ENCODE measurements at regions not wholly inside any gene's neighbourhood (a gene's known extent, or its start where the extent isn't known, plus 50 kb on each side); places are given as distances from the start of the nearest gene placed in this dataset.

- no peak for TF ChIP-seq CEBPB (IDR thresholded peaks at IDR 0.05)
- TF ChIP-seq EP300 (IDR thresholded peaks at IDR 0.05; ENCODE audit: borderline replicate concordance), result no peak
- no peak for TF ChIP-seq REST (IDR thresholded peaks at IDR 0.05; ENCODE audit: low read depth)
- TF ChIP-seq TAF1 (IDR thresholded peaks at IDR 0.05; ENCODE audit: low read depth), result no peak
- no peak for TF ChIP-seq EGR1 (IDR thresholded peaks at IDR 0.05)
- TF ChIP-seq ZBTB7A (IDR thresholded peaks at IDR 0.05; ENCODE audit: low read depth), result no peak
- TF ChIP-seq NFIC (IDR thresholded peaks at IDR 0.05), result no peak
Observed at GRCh38 chr20:55135923-55136322, 660.5 kb downstream of the DOK5 start.

GRCh38 chr20:55132523-55132922, 657.1 kb downstream of the DOK5 start:
- TF ChIP-seq EGR1 (IDR thresholded peaks at IDR 0.05) (no peak), TCF12 (IDR thresholded peaks at IDR 0.05; ENCODE audit: low read depth) (no peak), EP300 (IDR thresholded peaks at IDR 0.05; ENCODE audit: borderline replicate concordance) (no peak), MAX (IDR thresholded peaks at IDR 0.05) (no peak), CREB1 (IDR thresholded peaks at IDR 0.05; ENCODE audit: low read depth) (no peak), TEAD4 (IDR thresholded peaks at IDR 0.05) (no peak), REST (IDR thresholded peaks at IDR 0.05; ENCODE audit: low read depth) (no peak), FOXM1 (IDR thresholded peaks at IDR 0.05; ENCODE audit: borderline replicate concordance, low read depth) (no peak), CEBPB (IDR thresholded peaks at IDR 0.05) (no peak), USF1 (IDR thresholded peaks at IDR 0.05) (no peak), ZBTB7A (IDR thresholded peaks at IDR 0.05; ENCODE audit: low read depth) (no peak), RAD21 (IDR thresholded peaks at IDR 0.05; ENCODE audit: low read depth) (no peak), NFIC (IDR thresholded peaks at IDR 0.05) (no peak), YY1 (IDR thresholded peaks at IDR 0.05; ENCODE audit: low read depth) (no peak), TAF1 (IDR thresholded peaks at IDR 0.05; ENCODE audit: low read depth) (no peak)

- TF ChIP-seq FOXM1 (IDR thresholded peaks at IDR 0.05; ENCODE audit: borderline replicate concordance, low read depth) (no peak), REST (IDR thresholded peaks at IDR 0.05; ENCODE audit: low read depth) (no peak), CEBPB (IDR thresholded peaks at IDR 0.05) (no peak), USF1 (IDR thresholded peaks at IDR 0.05) (no peak), EP300 (IDR thresholded peaks at IDR 0.05; ENCODE audit: borderline replicate concordance) (no peak), EGR1 (IDR thresholded peaks at IDR 0.05) (no peak), ZBTB7A (IDR thresholded peaks at IDR 0.05; ENCODE audit: low read depth) (no peak), TEAD4 (IDR thresholded peaks at IDR 0.05) (no peak), RAD21 (IDR thresholded peaks at IDR 0.05; ENCODE audit: low read depth) (no peak), TAF1 (IDR thresholded peaks at IDR 0.05; ENCODE audit: low read depth) (no peak), NFIC (IDR thresholded peaks at IDR 0.05) (no peak), CREB1 (IDR thresholded peaks at IDR 0.05; ENCODE audit: low read depth) (no peak), YY1 (IDR thresholded peaks at IDR 0.05; ENCODE audit: low read depth) (no peak), MAX (IDR thresholded peaks at IDR 0.05) (no peak), TCF12 (IDR thresholded peaks at IDR 0.05; ENCODE audit: low read depth) (no peak)
Observed at GRCh38 chr20:55116598-55116997, 641.2 kb downstream of the DOK5 start.

GRCh38 chr20:55103188-55103587, 627.8 kb downstream of the DOK5 start:
- no peak for TF ChIP-seq REST (IDR thresholded peaks at IDR 0.05; ENCODE audit: low read depth)
- TF ChIP-seq CEBPB (IDR thresholded peaks at IDR 0.05), result no peak
- no peak for TF ChIP-seq MAX (IDR thresholded peaks at IDR 0.05)
- TF ChIP-seq TAF1 (IDR thresholded peaks at IDR 0.05; ENCODE audit: low read depth), result no peak
- TF ChIP-seq TCF12 (IDR thresholded peaks at IDR 0.05; ENCODE audit: low read depth), result no peak
- no peak for TF ChIP-seq RAD21 (IDR thresholded peaks at IDR 0.05; ENCODE audit: low read depth)
- no peak for TF ChIP-seq YY1 (IDR thresholded peaks at IDR 0.05; ENCODE audit: low read depth)
- TF ChIP-seq ZBTB7A (IDR thresholded peaks at IDR 0.05; ENCODE audit: low read depth), result no peak
- TF ChIP-seq TEAD4 (IDR thresholded peaks at IDR 0.05), result no peak
- no peak for TF ChIP-seq USF1 (IDR thresholded peaks at IDR 0.05)
- no peak for TF ChIP-seq FOXM1 (IDR thresholded peaks at IDR 0.05; ENCODE audit: borderline replicate concordance, low read depth)
- TF ChIP-seq EP300 (IDR thresholded peaks at IDR 0.05; ENCODE audit: borderline replicate concordance), result no peak
- no peak for TF ChIP-seq EGR1 (IDR thresholded peaks at IDR 0.05)
- no peak for TF ChIP-seq NFIC (IDR thresholded peaks at IDR 0.05)
- no peak for TF ChIP-seq CREB1 (IDR thresholded peaks at IDR 0.05; ENCODE audit: low read depth)
